HEK293 (cell line): ENCODE measurements at regions not wholly inside any gene's neighbourhood (a gene's known extent, or its start where the extent isn't known, plus 50 kb on each side); places are given as distances from the start of the nearest gene placed in this dataset.

Experiments used
- CTCF ChIP-seq: fragments of 450-650 bp; formaldehyde crosslinking; IDR thresholded peaks from 2 replicates; pipeline ENCODE4 v1.5.1; 2016; ENCODE audit warnings: missing biosample characterization, missing genetic modification characterization
- HOXA7 ChIP-seq: sonication (generic); formaldehyde crosslinking; IDR thresholded peaks from 2 replicates; pipeline ENCODE4 v1.8.1; 2022; ENCODE audit warnings: missing genetic modification reagents, borderline replicate concordance
- YY1 ChIP-seq: fragments of 450-650 bp; formaldehyde crosslinking; IDR thresholded peaks from 2 replicates; pipeline ENCODE4 v1.5.1; 2018; ENCODE audit warnings: missing biosample characterization, missing genetic modification characterization
- ZBTB21 ChIP-seq: fragments of 450-650 bp; formaldehyde crosslinking; IDR thresholded peaks from 2 replicates; pipeline ENCODE4 v1.5.1; 2017; ENCODE audit warnings: missing biosample characterization, missing genetic modification characterization
- ZFP41 ChIP-seq: fragments of 450-650 bp; formaldehyde crosslinking; IDR thresholded peaks from 2 replicates; pipeline ENCODE4 v1.5.1; 2016; ENCODE audit warnings: missing biosample characterization, missing genetic modification characterization, borderline replicate concordance
- ZNF10 ChIP-seq: fragments of 450-650 bp; formaldehyde crosslinking; IDR thresholded peaks from 2 replicates; pipeline ENCODE4 v1.5.1; 2017; ENCODE audit warnings: missing biosample characterization, missing genetic modification characterization
- ZNF16 ChIP-seq: fragments of 450-650 bp; formaldehyde crosslinking; IDR thresholded peaks from 2 replicates; pipeline ENCODE4 v1.5.1; 2016; ENCODE audit warnings: low read depth, missing biosample characterization, missing genetic modification characterization
- ZNF501 ChIP-seq: fragments of 450-650 bp; formaldehyde crosslinking; IDR thresholded peaks from 2 replicates; pipeline ENCODE4 v1.5.1; 2016; ENCODE audit warnings: missing biosample characterization, missing genetic modification characterization
- ZNF513 ChIP-seq: fragments of 450-650 bp; IDR thresholded peaks from 2 replicates; pipeline ENCODE4 v1.5.1; 2018; ENCODE audit warnings: missing biosample characterization, missing genetic modification characterization
- ZNF660 ChIP-seq: fragments of 450-650 bp; IDR thresholded peaks from 2 replicates; pipeline ENCODE4 v1.5.1; 2018; ENCODE audit warnings: missing biosample characterization, mild to moderate bottlenecking, missing genetic modification characterization
- ZSCAN4 ChIP-seq: fragments of 450-650 bp; formaldehyde crosslinking; IDR thresholded peaks from 2 replicates; pipeline ENCODE4 v1.5.1; 2017; ENCODE audit warnings: missing biosample characterization, missing genetic modification characterization
- TF ChIP-seq, protein P1 (sequence below): fragments of 450-650 bp; formaldehyde crosslinking; IDR thresholded peaks from 2 replicates; pipeline ENCODE4 v1.5.1; 2016; ENCODE audit warnings: missing biosample characterization, missing genetic modification characterization

DNA sequence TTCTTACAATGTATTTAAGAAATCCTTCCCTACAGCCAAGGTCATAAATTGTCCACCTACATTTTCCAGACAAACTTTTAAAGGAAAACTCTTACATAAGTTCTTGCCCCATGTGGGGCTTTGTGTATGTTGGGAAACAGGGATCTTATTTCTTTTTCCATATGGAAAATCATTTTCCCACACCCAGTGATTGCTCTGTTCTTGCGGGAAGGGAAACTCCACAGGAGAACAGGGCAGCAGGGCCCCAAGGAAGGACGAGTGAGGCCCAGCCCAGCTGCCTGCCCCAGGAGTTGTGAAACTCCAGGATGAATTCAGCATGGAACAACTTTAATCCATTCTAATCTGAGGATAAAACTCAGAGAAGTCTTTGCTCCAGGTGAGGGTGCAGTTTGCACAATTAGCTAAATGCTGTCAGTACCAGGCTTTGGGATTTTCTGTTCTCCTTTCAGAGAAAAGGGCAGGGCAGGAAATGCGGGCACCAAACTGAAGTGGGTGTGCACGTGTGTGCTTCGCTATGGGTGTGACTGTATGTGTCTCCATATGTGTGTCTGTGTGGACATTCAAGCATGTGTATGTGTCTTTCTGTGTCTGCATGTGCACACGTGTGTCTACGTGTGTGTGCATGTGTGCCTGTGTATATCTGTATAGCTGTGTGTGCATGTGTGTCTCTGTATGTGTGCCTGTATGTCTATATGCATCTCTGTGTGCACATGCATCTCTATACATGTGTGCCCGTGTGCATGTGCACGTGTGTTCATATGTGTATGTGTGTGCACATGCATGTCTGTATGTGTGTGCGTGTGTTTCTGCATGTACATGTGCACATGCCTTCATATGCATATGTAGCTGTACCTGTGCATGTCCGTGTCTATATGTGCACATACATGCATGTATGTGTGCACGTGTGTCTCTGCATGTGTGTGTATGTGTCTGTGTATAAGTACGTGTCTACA is 102.0 kb upstream of the FAM20C start:
- TF ChIP-seq CTCF (tag by site-specific recombination) (no peak), ZSCAN4 (peak; percentile 72), HOXA7 (CRISPR knock-in tag) (no peak), ZNF16 (tag by site-specific recombination) (no peak), ZNF10 (tag by site-specific recombination) (no peak), ZNF660 (tag by site-specific recombination) (no peak), ZNF501 (tag by site-specific recombination) (no peak), YY1 (tag by site-specific recombination) (no peak), ZFP41 (tag by site-specific recombination) (no peak), ZBTB21 (tag by site-specific recombination) (no peak), ZNF513 (tag by site-specific recombination) (no peak)
- TF ChIP-seq, protein P1, sequence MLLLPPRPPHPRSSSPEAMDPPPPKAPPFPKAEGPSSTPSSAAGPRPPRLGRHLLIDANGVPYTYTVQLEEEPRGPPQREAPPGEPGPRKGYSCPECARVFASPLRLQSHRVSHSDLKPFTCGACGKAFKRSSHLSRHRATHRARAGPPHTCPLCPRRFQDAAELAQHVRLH (tag by site-specific recombination): no peak
